Body of pancreas (tissue), 4 donors: ENCODE measurements at regions not wholly inside any gene's neighbourhood (a gene's known extent, or its start where the extent isn't known, plus 50 kb on each side); places are given as distances from the start of the nearest gene placed in this dataset.

Experiments used
- ATAC-seq: fragments of 150-250 bp; one replicate; pipeline ENCODE4 v1.9.1; 2016
- DNase-seq, 4 donors: peaks; one replicate each; pipeline ENCODE4 v3.0.0-alpha.2; 2019
- H3K27ac ChIP-seq, 4 donors: fragments of 200-600 bp; sonication (generic); 1 replicate in 3 of 4; 2 replicates in 1 of 4; pipeline versions ENCODE4 v1.5.1 to v1.6.1; 2016 to 2019; ENCODE audit warnings: mild to moderate bottlenecking in 1 of 4, mixed read lengths in 1 of 4, moderate library complexity in 1 of 4
- H3K27me3 ChIP-seq, 2 donors: fragments of 200-600 bp; sonication (generic); one replicate each; pipeline ENCODE4 v1.6.0; 2016; ENCODE audit warnings: mild to moderate bottlenecking in 1 of 2
- H3K36me3 ChIP-seq, 2 donors: fragments of 200-600 bp; sonication (generic); replicated peaks in 1 of 2; 2 replicates each; pipeline ENCODE4 v1.5.1; 2016; ENCODE audit warnings: low read depth in 2 of 2; ENCODE audit not compliant: insufficient read depth in 1 of 2
- H3K4me1 ChIP-seq: fragments of 200-600 bp; sonication (generic); one replicate; pipeline ENCODE4 v1.6.0; 2016
- H3K4me3 ChIP-seq, 2 donors: fragments of 200-600 bp; sonication (generic); 1 replicate in 1 of 2; 2 replicates in 1 of 2; pipeline ENCODE4 v1.5.1; 2016 to 2019
- H3K9me3 ChIP-seq, 3 donors: fragments of 200-600 bp; sonication (generic); 1 replicate in 2 of 3; 2 replicates in 1 of 3; pipeline ENCODE4 v1.5.1; 2016
- CTCF ChIP-seq, 7 experiments: fragments of 450-650 bp in 4 of 7; fragments of 200-600 bp in 3 of 7; sonication (generic) in 3 of 7; IDR thresholded peaks; one replicate each; pipeline ENCODE4 v1.5.1; 2016 to 2019; ENCODE audit warnings: antibody characterized with exemption in 7 of 7
- POLR2A ChIP-seq, 3 donors: fragments of 450-650 bp; IDR thresholded peaks; one replicate each; pipeline ENCODE4 v1.6.1; 2016; ENCODE audit warnings: antibody characterized with exemption in 3 of 3, mild to moderate bottlenecking in 2 of 3
- WGBS, 2 donors: methylation state at CpG; one replicate each; pipeline ENCODE4 v1.1.5; 2017; 5-methylcytosine and 5-hydroxymethylcytosine counted together
- intact Hi-C: fragments of 100-400 bp; cut with DNase I; formaldehyde crosslinking; loops from one replicate; pipeline ENCODE4 v1.15.1; 2023

- no peak for DNase-seq
- Histone ChIP-seq H3K27ac (no peak overlapping the region), H3K4me1 (no peaks in the 10 kb centered on the region), H3K36me3 (no peaks in the 10 kb centered on the region), H3K9me3 (no peaks in the 10 kb centered on the region), H3K4me3 (no peak overlapping the region), H3K27me3 (no peaks in the 10 kb centered on the region)
- intact Hi-C loops: no loop called here
- 64 to 65% methylated on average over 14 of the region's 14 CpGs for WGBS, 2 donors
- TF ChIP-seq CTCF (IDR thresholded peaks at IDR 0.05): no peak
- TF ChIP-seq POLR2A (IDR thresholded peaks at IDR 0.05): no peak
- no peak for ATAC-seq
Measured at GRCh38 chr15:79562403-79562815, 130.3 kb downstream of the MINAR1 start.

GRCh38 chr15:79562899-79563298 is 130.8 kb downstream of the MINAR1 start:
- no peak for TF ChIP-seq CTCF (IDR thresholded peaks at IDR 0.05)
- intact Hi-C loops: no loop called here
- DNase-seq: no peak
- Histone ChIP-seq H3K4me1 (no peaks in the 10 kb centered on the region), H3K27me3 (no peaks in the 10 kb centered on the region), H3K27ac (no peak overlapping the region), H3K36me3 (no peaks in the 10 kb centered on the region), H3K9me3 (no peaks in the 10 kb centered on the region), H3K4me3 (no peak overlapping the region)
- 70 to 76% methylated on average over 10 of the region's 10 CpGs for WGBS, 2 donors
- ATAC-seq: no peak

- Histone ChIP-seq H3K9me3 (no peaks in the 10 kb centered on the region), H3K4me1 (peaks cover 12% of the 10 kb centered on the region), H3K27ac (no peak overlapping the region), H3K36me3 (no peaks in the 10 kb centered on the region), H3K27me3 (no peaks in the 10 kb centered on the region), H3K4me3 (no peak overlapping the region)
- TF ChIP-seq POLR2A (IDR thresholded peaks at IDR 0.05) (no peak), CTCF (IDR thresholded peaks at IDR 0.05) (no peak)
- 57 to 65% methylated on average over 2 of the region's 2 CpGs for WGBS, 2 donors
- intact Hi-C loops: no loop called here
- DNase-seq: no peak
- ATAC-seq: no peak
Measured at GRCh38 chr15:79570004-79570403, 137.9 kb downstream of the MINAR1 start.

GRCh38 chr15:79572691-79573404 is 140.7 kb downstream of the MINAR1 start:
- Histone ChIP-seq H3K9me3 (no peaks in the 10 kb centered on the region), H3K4me3 (no peak overlapping the region), H3K36me3 (no peaks in the 10 kb centered on the region), H3K27ac (no peak overlapping the region), H3K4me1 (peaks cover 12% of the 10 kb centered on the region), H3K27me3 (no peaks in the 10 kb centered on the region)
- ATAC-seq (peak; percentile 38), DNase-seq (no peak)
- TF ChIP-seq POLR2A (IDR thresholded peaks at IDR 0.05) (no peak), CTCF (IDR thresholded peaks at IDR 0.05) (no peak)
- 24 to 25% methylated on average over 6 of the region's 6 CpGs for WGBS, 2 donors
- intact Hi-C loops: no loop called here
